ENCODE measurements at regions not wholly inside any gene's neighbourhood (a gene's known extent, or its start where the extent isn't known, plus 50 kb on each side); places are given as distances from the start of the nearest gene placed in this dataset.

DNA sequence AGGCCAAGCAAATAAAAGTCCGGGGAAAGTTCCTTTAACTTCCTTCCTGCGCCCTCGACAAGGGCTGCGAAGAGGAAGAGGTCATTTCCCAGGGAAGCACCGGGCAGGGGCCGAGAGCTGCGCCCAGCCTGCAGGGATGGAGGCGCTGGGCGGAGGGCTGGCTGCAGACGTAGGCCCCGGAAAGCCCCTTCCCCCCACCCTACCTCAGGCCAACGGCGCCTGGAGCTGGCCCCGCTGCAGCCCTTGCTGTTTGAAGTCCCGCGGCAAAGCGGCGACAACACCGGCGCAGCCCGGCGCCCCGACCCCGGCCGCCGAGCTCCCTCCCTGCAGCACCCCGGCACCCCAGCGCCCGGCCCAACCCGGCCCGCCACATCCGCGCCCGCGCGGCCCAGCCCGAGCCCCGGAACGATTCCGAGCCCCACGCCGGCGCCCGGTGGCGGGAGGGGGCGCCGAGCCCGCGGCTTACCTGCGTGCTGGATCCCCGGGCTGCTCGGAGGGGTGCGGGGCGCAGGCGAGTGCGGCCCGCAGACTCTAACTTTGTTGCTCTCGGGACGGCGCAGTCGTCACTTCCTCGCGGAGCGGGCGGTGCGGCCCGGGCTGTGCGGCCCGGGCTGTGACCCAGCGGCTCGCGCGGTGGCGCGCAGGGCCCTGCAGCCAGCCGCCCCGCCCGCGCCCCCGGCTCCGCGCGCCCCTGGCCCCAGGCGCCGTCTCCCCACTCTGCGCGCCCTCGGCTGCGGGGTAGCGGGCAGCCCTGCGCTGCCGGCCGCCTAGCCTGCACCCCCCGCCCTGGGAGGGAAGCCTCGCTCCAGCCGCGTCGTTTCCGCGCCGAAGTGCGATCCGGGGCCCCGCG is 64.8 kb upstream of the PTGR2 start:
- Histone ChIP-seq H3K4me3 (ENCODE audit: low read length) (peak overlapping the region; percentile 81), H3K79me2 (ENCODE audit: control insufficient read depth, low read length) (peaks cover 62% of the 10 kb centered on the region), H3F3A (ENCODE audit: control insufficient read depth, insufficient read depth) (peaks cover 7% of the 10 kb centered on the region), H4K20me1 (ENCODE audit: control insufficient read depth, insufficient read depth, low read depth, low read length) (no peaks in the 10 kb centered on the region), H3K36me3 (ENCODE audit: control insufficient read depth, low read length) (peaks cover 27% of the 10 kb centered on the region), H3K4me1 (ENCODE audit: control insufficient read depth, low read length) (peaks cover 59% of the 10 kb centered on the region), H3K27ac (ENCODE audit: low read depth, low read length) (peak overlapping the region; percentile 82), H3K9me3 (ENCODE audit: control insufficient read depth, insufficient read depth, low read length) (no peaks in the 10 kb centered on the region), H3K4me2 (ENCODE audit: low read length) (peak overlapping the region; percentile 77), H3K9me2 (replicated peaks; ENCODE audit: control insufficient read depth, low read length) (no peaks in the 10 kb centered on the region), H3K27me3 (ENCODE audit: control insufficient read depth, low read length) (no peaks in the 10 kb centered on the region)
- TF ChIP-seq CTCF (IDR thresholded peaks at IDR 0.05; ENCODE audit: low read depth, low read length, poor library complexity, severe bottlenecking): no peak
- TF ChIP-seq EZH2phosphoT487 (IDR thresholded peaks at IDR 0.05; ENCODE audit: borderline replicate concordance, low read length): no peak

DNA sequence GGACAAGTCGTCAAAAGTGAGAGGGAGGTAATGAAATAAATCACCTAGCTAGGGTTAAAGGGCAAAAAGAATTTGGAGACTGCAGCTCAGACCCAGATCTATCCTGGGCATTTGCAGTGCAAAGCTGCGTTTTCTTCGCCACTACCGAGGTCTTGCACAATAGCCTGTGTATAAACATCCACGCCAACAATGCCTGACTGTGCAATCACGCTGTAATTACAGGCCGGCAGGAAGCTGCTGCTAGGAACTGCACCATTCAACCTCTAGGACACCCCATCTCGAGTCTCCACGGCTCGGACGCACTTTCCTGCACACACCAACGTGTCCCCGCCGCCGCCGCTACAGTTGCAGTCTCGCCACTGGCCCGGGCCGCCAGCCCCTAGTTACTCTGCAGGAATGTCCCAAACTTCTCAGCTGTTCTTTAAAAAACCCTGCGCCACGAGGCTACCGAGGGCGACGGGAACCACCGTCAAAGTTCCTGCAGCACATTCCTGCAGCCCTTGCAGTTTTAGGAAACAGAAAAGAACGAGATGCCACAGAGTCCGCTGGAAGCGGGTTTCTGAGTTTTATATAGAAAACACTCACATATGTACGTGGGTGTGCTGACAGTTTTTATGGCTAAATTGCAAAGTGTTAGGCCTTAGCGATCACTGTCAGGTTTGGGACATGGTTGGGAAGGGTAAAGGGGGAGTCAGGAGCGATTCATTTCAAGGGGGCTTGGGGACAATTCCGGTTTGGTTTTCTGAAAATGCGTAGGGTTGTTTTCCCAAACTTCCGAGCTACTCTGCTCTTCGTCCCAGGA is 65.6 kb upstream of the PTGR2 start:
- H3K9me2 ChIP-seq (replicated peaks; ENCODE audit: control insufficient read depth, low read length): no peaks in the 10 kb centered on the region
- peaks cover 7% of the 10 kb centered on the region for H3F3A ChIP-seq (ENCODE audit: control insufficient read depth, insufficient read depth)
- peak overlapping the region; percentile 82 for H3K27ac ChIP-seq (ENCODE audit: low read depth, low read length)
- H3K9me3 ChIP-seq (ENCODE audit: control insufficient read depth, insufficient read depth, low read length): no peaks in the 10 kb centered on the region
- TF ChIP-seq EZH2phosphoT487 (IDR thresholded peaks at IDR 0.05; ENCODE audit: borderline replicate concordance, low read length) (no peak), CTCF (IDR thresholded peaks at IDR 0.05; ENCODE audit: low read depth, low read length, poor library complexity, severe bottlenecking) (no peak)
- H3K4me2 ChIP-seq (ENCODE audit: low read length): peak overlapping the region; percentile 77
- H4K20me1 ChIP-seq (ENCODE audit: control insufficient read depth, insufficient read depth, low read depth, low read length): no peaks in the 10 kb centered on the region
- H3K79me2 ChIP-seq (ENCODE audit: control insufficient read depth, low read length): peaks cover 71% of the 10 kb centered on the region
- H3K27me3 ChIP-seq (ENCODE audit: control insufficient read depth, low read length): no peaks in the 10 kb centered on the region
- H3K4me1 ChIP-seq (ENCODE audit: control insufficient read depth, low read length): peaks cover 65% of the 10 kb centered on the region
- peaks cover 28% of the 10 kb centered on the region for H3K36me3 ChIP-seq (ENCODE audit: control insufficient read depth, low read length)
- H3K4me3 ChIP-seq (ENCODE audit: low read length): peak overlapping the region; percentile 81

- Histone ChIP-seq H3F3A (ENCODE audit: control insufficient read depth, insufficient read depth) (peaks cover 7% of the 10 kb centered on the region), H3K4me2 (ENCODE audit: low read length) (peak overlapping the region; percentile 77), H3K4me1 (ENCODE audit: control insufficient read depth, low read length) (peaks cover 71% of the 10 kb centered on the region), H3K27ac (ENCODE audit: low read depth, low read length) (peak overlapping the region; percentile 82), H3K79me2 (ENCODE audit: control insufficient read depth, low read length) (peaks cover 77% of the 10 kb centered on the region), H3K9me2 (replicated peaks; ENCODE audit: control insufficient read depth, low read length) (no peaks in the 10 kb centered on the region), H3K36me3 (ENCODE audit: control insufficient read depth, low read length) (peaks cover 34% of the 10 kb centered on the region), H3K27me3 (ENCODE audit: control insufficient read depth, low read length) (no peaks in the 10 kb centered on the region), H3K9me3 (ENCODE audit: control insufficient read depth, insufficient read depth, low read length) (no peaks in the 10 kb centered on the region), H4K20me1 (ENCODE audit: control insufficient read depth, insufficient read depth, low read depth, low read length) (no peaks in the 10 kb centered on the region), H3K4me3 (ENCODE audit: low read length) (peak overlapping the region; percentile 81)
- no peak for TF ChIP-seq CTCF (IDR thresholded peaks at IDR 0.05; ENCODE audit: low read depth, low read length, poor library complexity, severe bottlenecking)
- no peak for TF ChIP-seq EZH2phosphoT487 (IDR thresholded peaks at IDR 0.05; ENCODE audit: borderline replicate concordance, low read length)
Measured at GRCh38 chr14:73785336-73785833, 66.2 kb upstream of the PTGR2 start.

Measured in DOHH2 (cell line).